WTC11 (cell line): ENCODE measurements at regions not wholly inside any gene's neighbourhood (a gene's known extent, or its start where the extent isn't known, plus 50 kb on each side); places are given as distances from the start of the nearest gene placed in this dataset.

Source experiments
- ATAC-seq: fragments of 200-7000 bp; cut with Tn5 transposase; 2 replicates; pipeline ENCODE4 v1.10.0; 2021; ENCODE audit warnings: mild to moderate bottlenecking, moderate library complexity
- CTCF ChIA-PET: fragments of 300-600 bp; sonication (Branson Sonifier 250); formaldehyde crosslinking; loops from one replicate; lab custom pipeline; 2021; ENCODE audit warnings: antibody characterized with exemption; lab: Charles Lee
- POLR2A ChIA-PET: fragments of 350-600 bp; sonication (Branson Sonifier 250); formaldehyde crosslinking; loops from one replicate; lab custom pipeline; 2021; ENCODE audit warnings: antibody characterized with exemption; lab: Charles Lee
- DNase-seq: peaks from one replicate; pipeline ENCODE4 v3.0.0; 2021; ENCODE audit warnings: low spot score
- H3K27ac Mint-ChIP-seq: 2 replicates; pipeline ENCODE4 v1.8.0; 2021; ENCODE audit warnings: mixed read lengths
- H3K27me3 Mint-ChIP-seq: 2 replicates; pipeline ENCODE4 v1.8.0; 2021; ENCODE audit warnings: low read depth, mild to moderate bottlenecking, moderate library complexity, mixed read lengths
- H3K36me3 Mint-ChIP-seq: 2 replicates; pipeline ENCODE4 v1.8.0; 2021; ENCODE audit warnings: mixed read lengths
- H3K4me1 Mint-ChIP-seq: 2 replicates; pipeline ENCODE4 v1.8.0; 2022; ENCODE audit warnings: mixed read lengths
- H3K4me3 Mint-ChIP-seq: 2 replicates; pipeline ENCODE4 v1.8.0; 2021; ENCODE audit warnings: mild to moderate bottlenecking, moderate library complexity, mixed read lengths
- H3K9me3 Mint-ChIP-seq: 2 replicates; pipeline ENCODE4 v1.8.0; 2021; ENCODE audit warnings: mixed read lengths
- ATF1 ChIP-seq: sonication (generic); formaldehyde crosslinking; IDR thresholded peaks from 2 replicates; pipeline ENCODE4 v1.8.1; 2023; ENCODE audit warnings: mild to moderate bottlenecking, moderate library complexity, missing genetic modification reagents
- ATF2 ChIP-seq: sonication (generic); formaldehyde crosslinking; IDR thresholded peaks from 2 replicates; pipeline ENCODE4 v1.8.1; 2022; ENCODE audit warnings: low read depth, missing genetic modification reagents, borderline replicate concordance
- ATF3 ChIP-seq: sonication (generic); formaldehyde crosslinking; conservative IDR thresholded peaks from 2 replicates; pipeline ENCODE4 v1.8.1; 2022; ENCODE audit warnings: mild to moderate bottlenecking, missing genetic modification reagents
- FOXJ3 ChIP-seq: sonication (generic); formaldehyde crosslinking; IDR thresholded peaks from 2 replicates; pipeline ENCODE4 v1.9.0; 2021; ENCODE audit warnings: missing genetic modification reagents, mild to moderate bottlenecking, borderline replicate concordance
- GABPB1 ChIP-seq: sonication (generic); formaldehyde crosslinking; IDR thresholded peaks from 2 replicates; pipeline ENCODE4 v1.8.1; 2023; ENCODE audit warnings: mild to moderate bottlenecking, missing genetic modification reagents
- IRF2 ChIP-seq: sonication (generic); formaldehyde crosslinking; IDR thresholded peaks from 2 replicates; pipeline ENCODE4 v1.8.0; 2022; ENCODE audit warnings: low read depth, missing genetic modification reagents, borderline replicate concordance
- JAZF1 ChIP-seq: fragments of 250-450 bp; sonication (Bioruptor Pico); IDR thresholded peaks from 2 replicates; pipeline ENCODE4 v1.9.0; 2021; ENCODE audit warnings: moderate library complexity, mild to moderate bottlenecking, inconsistent platforms
- STAT6 ChIP-seq: sonication (generic); formaldehyde crosslinking; conservative IDR thresholded peaks from 2 replicates; pipeline ENCODE4 v1.8.1; 2023; ENCODE audit warnings: mild to moderate bottlenecking, low read depth, missing genetic modification reagents, moderate library complexity
- ZBTB21 ChIP-seq: sonication (generic); formaldehyde crosslinking; IDR thresholded peaks from 2 replicates; pipeline ENCODE4 v1.8.1; 2023; ENCODE audit warnings: mild to moderate bottlenecking, missing genetic modification reagents, borderline replicate concordance
- ZNF219 ChIP-seq: sonication (generic); formaldehyde crosslinking; IDR thresholded peaks from 2 replicates; pipeline ENCODE4 v1.8.0; 2023; ENCODE audit warnings: missing genetic modification reagents, mild to moderate bottlenecking, borderline replicate concordance
- ZNF232 ChIP-seq: sonication (generic); formaldehyde crosslinking; IDR thresholded peaks from 2 replicates; pipeline ENCODE4 v1.8.0; 2022; ENCODE audit warnings: mild to moderate bottlenecking, missing genetic modification reagents
- ZNF423 ChIP-seq: fragments of 250-450 bp; sonication (Bioruptor Pico); IDR thresholded peaks from 2 replicates; pipeline ENCODE4 v2.1.2; 2022; ENCODE audit warnings: mild to moderate bottlenecking, moderate library complexity
- TF ChIP-seq, protein P1 (sequence below): fragments of 250-450 bp; sonication (Bioruptor Pico); IDR thresholded peaks from 2 replicates; pipeline ENCODE4 v1.9.0; 2021; ENCODE audit warnings: mild to moderate bottlenecking
- TF ChIP-seq, protein P2 (sequence below): sonication (generic); formaldehyde crosslinking; IDR thresholded peaks from 2 replicates; pipeline ENCODE4 v1.8.1; 2022; ENCODE audit warnings: missing genetic modification reagents, borderline replicate concordance
- TF ChIP-seq, protein P3 (sequence below): fragments of 250-450 bp; sonication (Bioruptor Pico); conservative IDR thresholded peaks from 2 replicates; pipeline ENCODE4 v1.9.0; 2021; ENCODE audit warnings: mild to moderate bottlenecking
- TF ChIP-seq, protein P4 (sequence below): sonication (generic); formaldehyde crosslinking; IDR thresholded peaks from 2 replicates; pipeline ENCODE4 v1.8.1; 2023; ENCODE audit warnings: mild to moderate bottlenecking, missing genetic modification reagents

DNA sequence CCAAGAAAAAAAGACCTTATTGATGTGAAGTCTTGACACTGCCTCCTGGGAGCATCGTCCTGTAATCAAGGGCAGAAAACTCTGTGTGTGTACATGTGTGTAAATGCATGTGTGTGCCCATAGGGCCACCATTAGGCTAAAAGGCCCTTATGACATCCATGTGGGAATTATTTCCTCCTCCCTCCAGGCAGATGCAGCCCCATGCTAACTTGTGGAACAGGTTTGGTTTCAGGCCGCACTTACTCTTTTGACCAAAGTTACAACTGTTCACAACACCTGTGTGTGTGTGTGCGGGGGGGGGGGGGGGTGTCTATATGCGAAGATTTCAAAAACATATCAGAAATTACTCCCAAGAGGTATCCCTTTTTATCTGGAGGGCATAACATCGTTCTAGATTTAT is 87.4 kb upstream of the SLC14A2 start:
- Mint-ChIP-seq H3K27ac (no peak overlapping the region), H3K4me1 (no peaks in the 10 kb centered on the region), H3K36me3 (peaks cover 2% of the 10 kb centered on the region), H3K4me3 (no peak overlapping the region), H3K9me3 (peaks cover 4% of the 10 kb centered on the region)
- CTCF ChIA-PET: no interaction called here
- ATAC-seq (no peak), DNase-seq (no peak)
- POLR2A ChIA-PET: no interaction called here
- TF ChIP-seq ZNF219 (CRISPR knock-in tag): no peak
- TF ChIP-seq, protein P1, sequence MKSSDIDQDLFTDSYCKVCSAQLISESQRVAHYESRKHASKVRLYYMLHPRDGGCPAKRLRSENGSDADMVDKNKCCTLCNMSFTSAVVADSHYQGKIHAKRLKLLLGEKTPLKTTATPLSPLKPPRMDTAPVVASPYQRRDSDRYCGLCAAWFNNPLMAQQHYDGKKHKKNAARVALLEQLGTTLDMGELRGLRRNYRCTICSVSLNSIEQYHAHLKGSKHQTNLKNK (CRISPR knock-in tag): no peak
- TF ChIP-seq, all 79 proteins: peak for 0
- H3K27me3 Mint-ChIP-seq: 0 out of 2 replicates have a peak, but pooled peaks cover 4% of the 10 kb centered on the region

- peaks cover 2% of the 10 kb centered on the region for H3K36me3 Mint-ChIP-seq
- H3K4me1 Mint-ChIP-seq: peaks cover 2% of the 10 kb centered on the region; the same call in 1 of the 2 replicates
- ChIA-PET CTCF (no interaction called here), POLR2A (no interaction called here)
- H3K27me3 Mint-ChIP-seq: 0 out of 2 replicates have a peak, but pooled peaks cover 4% of the 10 kb centered on the region
- no peak for DNase-seq
- TF ChIP-seq ZNF232 (CRISPR knock-in tag) (no peak), IRF2 (CRISPR knock-in tag) (no peak), JAZF1 (CRISPR knock-in tag) (no peak), ATF1 (CRISPR knock-in tag) (no peak), GABPB1 (CRISPR knock-in tag) (no peak), ATF3 (CRISPR knock-in tag) (no peak)
- TF ChIP-seq, protein P2, sequence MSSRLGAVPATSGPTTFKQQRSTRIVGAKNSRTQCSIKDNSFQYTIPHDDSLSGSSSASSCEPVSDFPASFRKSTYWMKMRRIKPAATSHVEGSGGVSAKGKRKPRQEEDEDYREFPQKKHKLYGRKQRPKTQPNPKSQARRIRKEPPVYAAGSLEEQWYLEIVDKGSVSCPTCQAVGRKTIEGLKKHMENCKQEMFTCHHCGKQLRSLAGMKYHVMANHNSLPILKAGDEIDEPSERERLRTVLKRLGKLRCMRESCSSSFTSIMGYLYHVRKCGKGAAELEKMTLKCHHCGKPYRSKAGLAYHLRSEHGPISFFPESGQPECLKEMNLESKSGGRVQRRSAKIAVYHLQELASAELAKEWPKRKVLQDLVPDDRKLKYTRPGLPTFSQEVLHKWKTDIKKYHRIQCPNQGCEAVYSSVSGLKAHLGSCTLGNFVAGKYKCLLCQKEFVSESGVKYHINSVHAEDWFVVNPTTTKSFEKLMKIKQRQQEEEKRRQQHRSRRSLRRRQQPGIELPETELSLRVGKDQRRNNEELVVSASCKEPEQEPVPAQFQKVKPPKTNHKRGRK: no peak
- TF ChIP-seq, protein P3, sequence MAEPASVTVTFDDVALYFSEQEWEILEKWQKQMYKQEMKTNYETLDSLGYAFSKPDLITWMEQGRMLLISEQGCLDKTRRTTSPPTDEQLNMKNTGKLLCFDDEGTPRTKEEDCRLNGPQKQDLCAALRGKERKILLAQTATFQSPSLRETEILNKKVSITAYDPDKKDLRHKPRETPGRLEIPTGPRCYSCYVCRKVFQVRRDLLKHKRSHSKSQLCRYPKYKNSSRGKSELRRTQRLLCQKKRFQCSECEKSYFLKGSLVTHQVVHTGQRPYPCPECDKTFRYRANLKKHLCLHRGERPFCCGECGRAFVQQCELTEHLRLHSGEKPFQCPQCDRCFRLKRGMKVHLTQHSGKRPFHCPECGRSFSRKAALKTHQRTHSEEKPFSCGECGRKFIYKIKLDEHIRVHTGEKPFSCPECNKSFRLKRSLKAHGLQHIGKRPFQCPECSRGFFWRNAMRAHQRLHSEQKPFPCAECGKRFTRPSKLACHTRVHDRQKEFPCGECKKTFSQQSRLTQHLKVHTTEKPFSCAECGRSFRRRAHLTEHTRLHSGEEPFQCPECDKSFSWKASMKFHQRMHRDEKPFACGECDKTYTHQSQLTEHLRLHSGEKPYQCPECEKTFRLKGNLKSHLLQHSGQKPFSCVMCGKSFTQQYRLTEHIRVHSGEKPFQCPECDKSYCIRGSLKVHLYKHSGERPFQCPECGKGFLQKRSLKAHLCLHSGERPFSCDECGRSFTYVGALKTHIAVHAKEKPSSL (CRISPR knock-in tag): no peak
- peaks cover 4% of the 10 kb centered on the region for H3K9me3 Mint-ChIP-seq
- no peak overlapping the region for H3K4me3 Mint-ChIP-seq
- no peak overlapping the region for H3K27ac Mint-ChIP-seq
- no peak for ATAC-seq
These were observed 86.5 kb upstream of the SLC14A2 start for GRCh38 chr18:45528712-45529336.

DNA sequence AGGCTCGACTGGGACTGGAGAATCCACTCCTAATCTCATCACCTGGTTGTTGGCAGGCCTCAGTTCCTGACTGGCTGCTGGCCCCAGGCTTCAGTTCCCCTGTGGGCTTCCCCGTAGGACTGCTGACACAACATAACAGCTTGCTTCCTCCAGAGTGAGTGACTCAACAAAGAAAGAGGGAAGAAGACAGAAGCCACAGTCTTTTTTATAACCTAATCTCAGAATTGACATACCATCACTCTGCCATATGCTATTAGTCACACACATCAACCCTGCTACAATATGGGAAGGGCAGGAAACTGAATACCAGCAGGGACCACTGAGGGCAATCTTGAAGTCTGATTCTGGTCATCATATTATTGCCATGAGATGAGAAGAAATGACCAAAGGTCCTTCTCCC is 76.8 kb upstream of the SLC14A2 start:
- no peak overlapping the region for H3K4me3 Mint-ChIP-seq
- POLR2A ChIA-PET: no interaction called here
- CTCF ChIA-PET: no interaction called here
- H3K9me3 Mint-ChIP-seq: peaks cover 16% of the 10 kb centered on the region
- no peak for DNase-seq
- no peak overlapping the region for H3K27ac Mint-ChIP-seq
- H3K4me1 Mint-ChIP-seq: peaks cover 21% of the 10 kb centered on the region
- peaks cover 3% of the 10 kb centered on the region for H3K36me3 Mint-ChIP-seq
- peaks cover 10% of the 10 kb centered on the region for H3K27me3 Mint-ChIP-seq
- no peak for ATAC-seq
- TF ChIP-seq ZBTB21 (CRISPR knock-in tag) (no peak), FOXJ3 (CRISPR knock-in tag) (no peak), ZNF423 (CRISPR knock-in tag) (no peak), STAT6 (CRISPR knock-in tag) (no peak), ATF2 (no peak)
- TF ChIP-seq, protein P4, sequence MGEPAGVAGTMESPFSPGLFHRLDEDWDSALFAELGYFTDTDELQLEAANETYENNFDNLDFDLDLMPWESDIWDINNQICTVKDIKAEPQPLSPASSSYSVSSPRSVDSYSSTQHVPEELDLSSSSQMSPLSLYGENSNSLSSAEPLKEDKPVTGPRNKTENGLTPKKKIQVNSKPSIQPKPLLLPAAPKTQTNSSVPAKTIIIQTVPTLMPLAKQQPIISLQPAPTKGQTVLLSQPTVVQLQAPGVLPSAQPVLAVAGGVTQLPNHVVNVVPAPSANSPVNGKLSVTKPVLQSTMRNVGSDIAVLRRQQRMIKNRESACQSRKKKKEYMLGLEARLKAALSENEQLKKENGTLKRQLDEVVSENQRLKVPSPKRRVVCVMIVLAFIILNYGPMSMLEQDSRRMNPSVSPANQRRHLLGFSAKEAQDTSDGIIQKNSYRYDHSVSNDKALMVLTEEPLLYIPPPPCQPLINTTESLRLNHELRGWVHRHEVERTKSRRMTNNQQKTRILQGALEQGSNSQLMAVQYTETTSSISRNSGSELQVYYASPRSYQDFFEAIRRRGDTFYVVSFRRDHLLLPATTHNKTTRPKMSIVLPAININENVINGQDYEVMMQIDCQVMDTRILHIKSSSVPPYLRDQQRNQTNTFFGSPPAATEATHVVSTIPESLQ (CRISPR knock-in tag): no peak
